GM18517 (cell line): ENCODE measurements at regions not wholly inside any gene's neighbourhood (a gene's known extent, or its start where the extent isn't known, plus 50 kb on each side); places are given as distances from the start of the nearest gene placed in this dataset.

Source experiments
- ATAC-seq: cut with Tn5 transposase; IDR thresholded peaks from one replicate; pipeline ENCODE4 v1.9.1; 2021; ENCODE audit warnings: mild to moderate bottlenecking, moderate library complexity; ENCODE audit not compliant: unreplicated experiment

DNA sequence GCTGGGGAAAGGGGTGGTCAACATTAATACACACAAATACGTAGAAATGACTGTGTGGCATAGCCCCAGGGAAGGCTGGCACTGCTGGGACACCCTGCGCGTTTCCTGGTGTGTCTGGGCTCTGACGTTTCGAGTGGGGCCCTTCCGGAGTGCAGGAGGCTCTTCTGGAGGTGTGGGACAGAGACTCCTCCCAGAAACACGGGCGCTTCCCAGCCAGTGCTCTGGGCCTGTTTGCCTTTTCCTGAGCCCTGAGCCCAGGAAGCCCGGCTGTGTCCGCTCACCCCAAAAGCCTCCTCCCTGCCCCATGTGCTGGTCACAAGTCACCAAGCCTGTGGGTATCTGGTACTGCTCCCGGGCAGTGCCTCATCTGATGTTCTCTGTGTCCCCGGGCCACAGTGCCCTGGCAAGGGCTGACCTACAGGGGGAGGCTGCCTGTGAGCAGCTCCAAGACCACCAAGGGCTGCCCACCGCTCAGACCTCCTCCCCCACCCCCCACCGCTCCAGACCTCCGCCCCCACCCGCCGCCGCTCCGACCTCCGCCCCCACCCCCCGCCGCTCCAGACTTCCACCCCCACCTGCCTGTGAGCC lies 1133.3 kb downstream of the BRD1 start:
- no peak for ATAC-seq

- ATAC-seq = no peak
Measured at GRCh38 chr22:48693377-48694135, 1134.1 kb downstream of the BRD1 start.

DNA sequence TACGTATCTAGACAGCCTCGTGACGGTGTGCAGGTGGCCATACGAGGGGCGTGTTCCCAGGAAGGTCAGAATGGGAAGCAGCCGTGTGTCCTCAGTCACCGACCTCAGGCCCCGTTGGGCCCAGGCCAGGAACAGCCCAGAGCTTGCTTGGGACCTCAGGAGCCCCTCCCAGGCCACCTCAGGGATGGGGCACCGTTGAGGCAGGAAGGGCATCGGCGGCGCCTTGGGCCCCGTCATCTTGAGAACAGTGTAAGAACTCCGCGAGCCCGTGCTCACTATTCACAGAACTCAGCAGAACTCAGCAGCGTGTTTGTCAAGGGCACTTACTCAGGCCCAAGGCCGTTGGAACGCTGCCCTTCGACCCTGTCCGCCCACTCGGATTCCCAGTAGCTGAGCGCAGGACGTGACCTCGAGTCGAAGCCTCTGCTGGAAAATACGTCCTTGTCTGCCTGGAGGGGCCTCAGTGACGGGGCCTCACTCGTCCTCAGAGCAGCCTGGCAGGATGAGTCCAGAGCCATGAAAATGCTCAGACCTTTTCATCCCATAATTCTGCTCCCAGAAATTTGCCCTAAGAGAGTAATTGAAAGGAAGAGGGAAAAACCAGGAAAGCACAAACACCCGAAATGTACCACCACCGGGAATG lies 1134.8 kb downstream of the BRD1 start:
- no peak for ATAC-seq

GRCh38 chr22:48691431-48691851 lies 1136.2 kb downstream of the BRD1 start:
- ATAC-seq = no peak

GRCh38 chr22:48690583-48691317 lies 1136.9 kb downstream of the BRD1 start:
- no peak for ATAC-seq

DNA sequence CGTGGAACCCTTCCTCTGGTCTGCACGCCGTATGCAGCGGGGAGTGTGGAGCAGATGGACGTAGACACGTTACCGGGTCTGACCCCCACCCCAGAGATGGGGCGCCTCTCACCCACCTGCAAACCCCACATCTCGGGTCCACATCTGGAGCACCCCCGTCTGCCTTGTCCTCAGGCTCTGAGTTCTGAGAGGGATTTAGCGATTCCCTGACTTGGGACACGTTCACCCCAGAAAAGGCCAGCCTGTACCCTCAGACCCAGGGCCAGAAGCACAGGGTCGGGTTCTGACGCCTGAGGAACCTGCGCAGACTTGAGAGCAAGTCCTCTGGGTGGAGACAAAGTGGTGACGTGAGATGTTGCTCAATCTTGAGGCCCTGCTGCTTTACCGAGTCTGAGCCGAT lies 1138.5 kb downstream of the BRD1 start:
- no peak for ATAC-seq

GRCh38 chr22:48688366-48688765 lies 1139.3 kb downstream of the BRD1 start:
- no peak for ATAC-seq

- no peak for ATAC-seq
Measured at GRCh38 chr22:48687606-48688005, 1140.1 kb downstream of the BRD1 start.

- ATAC-seq = no peak
Measured at GRCh38 chr22:48686694-48687302, 1140.9 kb downstream of the BRD1 start.

GRCh38 chr22:48685767-48686166 lies 1141.9 kb downstream of the BRD1 start:
- no peak for ATAC-seq

GRCh38 chr22:48683640-48684039 lies 1144.0 kb downstream of the BRD1 start:
- no peak for ATAC-seq

- ATAC-seq = no peak
Measured at GRCh38 chr22:48682504-48682903, 1145.2 kb downstream of the BRD1 start.

DNA sequence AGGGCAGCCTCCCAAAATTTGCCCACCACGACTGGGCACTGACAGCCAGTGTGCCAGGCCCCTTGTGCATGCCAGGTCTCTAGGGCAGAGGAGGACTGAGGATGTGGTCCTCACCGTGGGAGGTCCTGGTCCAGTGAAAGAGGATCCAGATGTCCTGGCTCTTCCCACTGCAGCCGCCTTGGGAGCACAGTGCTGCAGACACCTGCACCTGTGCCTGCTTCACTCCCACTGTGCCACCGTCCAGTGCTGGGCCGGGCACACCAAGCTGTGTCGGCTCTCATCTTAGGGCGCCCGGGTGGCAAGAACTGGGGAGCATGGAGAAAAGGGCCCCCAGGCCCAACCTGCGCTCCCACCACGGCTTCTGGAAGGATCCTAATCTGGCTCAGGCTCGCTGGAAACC lies 1147.1 kb downstream of the BRD1 start:
- no peak for ATAC-seq

GRCh38 chr22:48679656-48680555 lies 1147.8 kb downstream of the BRD1 start:
- no peak for ATAC-seq

- no peak for ATAC-seq
Measured at GRCh38 chr22:48678171-48679135, 1149.2 kb downstream of the BRD1 start.

- no peak for ATAC-seq
Measured at GRCh38 chr22:48677621-48678020, 1150.1 kb downstream of the BRD1 start.

DNA sequence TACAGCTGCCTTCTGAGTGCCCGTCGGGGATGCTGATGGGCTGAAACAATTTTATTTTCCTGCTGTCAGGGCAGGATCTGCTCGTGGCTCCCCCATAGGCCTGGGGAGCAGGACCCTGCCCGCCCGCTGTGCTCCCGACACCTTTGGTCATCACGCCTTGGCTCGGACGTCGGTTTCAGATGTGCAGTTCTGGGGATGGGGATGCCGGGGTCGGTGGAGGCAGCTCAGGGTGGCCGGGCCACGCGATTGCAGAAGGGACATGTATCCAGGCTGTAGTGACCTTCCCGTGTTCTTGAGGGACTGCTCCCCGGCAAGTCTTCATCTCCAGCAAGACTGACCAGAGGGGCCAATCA lies 1150.5 kb downstream of the BRD1 start:
- no peak for ATAC-seq

DNA sequence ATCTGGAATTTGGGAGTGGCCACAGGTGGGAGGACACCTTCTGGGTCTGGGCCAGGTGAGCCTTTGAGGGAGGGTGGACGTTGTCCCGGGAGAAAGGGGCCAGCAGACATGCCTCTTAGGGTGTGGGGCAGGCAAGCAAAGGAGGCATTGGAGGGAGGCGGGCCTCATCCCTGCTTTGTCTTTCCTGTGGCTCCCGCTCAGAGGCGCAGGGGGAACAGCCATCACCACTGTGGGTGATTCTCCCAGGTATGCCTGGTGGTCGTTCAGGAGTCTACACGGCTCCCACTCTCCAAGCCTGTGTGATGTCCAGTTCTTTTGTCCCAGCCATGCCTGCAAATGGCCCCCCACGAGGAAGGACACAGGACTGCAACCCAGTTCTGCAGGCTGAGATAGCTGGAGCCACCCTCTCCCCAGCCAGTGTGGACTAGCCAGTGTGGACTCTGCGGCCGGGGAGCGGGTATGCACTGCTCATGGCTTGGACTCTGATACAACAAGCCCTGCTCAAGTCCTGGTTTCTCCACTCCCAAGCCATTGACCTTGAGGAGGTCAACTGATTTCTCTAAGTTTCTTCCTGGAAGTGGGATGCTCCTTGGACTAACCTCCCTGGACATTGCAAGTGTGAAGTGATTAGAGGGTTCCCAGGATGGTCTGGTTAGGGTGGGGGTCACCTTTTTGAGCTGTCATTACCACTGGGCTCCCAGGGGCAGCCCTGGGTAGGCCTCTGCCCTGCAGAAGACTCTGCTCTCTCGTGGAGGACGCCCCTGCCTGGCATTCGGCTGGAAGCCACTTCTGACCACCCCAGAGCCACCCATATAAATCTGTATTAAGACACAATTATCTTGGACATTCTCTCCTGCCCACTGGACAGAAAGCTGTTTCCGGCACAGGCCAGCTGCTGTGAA lies 1151.2 kb downstream of the BRD1 start:
- no peak for ATAC-seq
